ENCODE measurements at regions not wholly inside any gene's neighbourhood (a gene's known extent, or its start where the extent isn't known, plus 50 kb on each side); places are given as distances from the start of the nearest gene placed in this dataset.
A peak's percentile ranks its signal among the peaks of the same experiment; 100 is the strongest.
"Not testable (repeated sequence)": the region's sequence is repeated elsewhere in the genome, so short reads cannot be mapped to it uniquely, and the experiment has no call there.

DNA sequence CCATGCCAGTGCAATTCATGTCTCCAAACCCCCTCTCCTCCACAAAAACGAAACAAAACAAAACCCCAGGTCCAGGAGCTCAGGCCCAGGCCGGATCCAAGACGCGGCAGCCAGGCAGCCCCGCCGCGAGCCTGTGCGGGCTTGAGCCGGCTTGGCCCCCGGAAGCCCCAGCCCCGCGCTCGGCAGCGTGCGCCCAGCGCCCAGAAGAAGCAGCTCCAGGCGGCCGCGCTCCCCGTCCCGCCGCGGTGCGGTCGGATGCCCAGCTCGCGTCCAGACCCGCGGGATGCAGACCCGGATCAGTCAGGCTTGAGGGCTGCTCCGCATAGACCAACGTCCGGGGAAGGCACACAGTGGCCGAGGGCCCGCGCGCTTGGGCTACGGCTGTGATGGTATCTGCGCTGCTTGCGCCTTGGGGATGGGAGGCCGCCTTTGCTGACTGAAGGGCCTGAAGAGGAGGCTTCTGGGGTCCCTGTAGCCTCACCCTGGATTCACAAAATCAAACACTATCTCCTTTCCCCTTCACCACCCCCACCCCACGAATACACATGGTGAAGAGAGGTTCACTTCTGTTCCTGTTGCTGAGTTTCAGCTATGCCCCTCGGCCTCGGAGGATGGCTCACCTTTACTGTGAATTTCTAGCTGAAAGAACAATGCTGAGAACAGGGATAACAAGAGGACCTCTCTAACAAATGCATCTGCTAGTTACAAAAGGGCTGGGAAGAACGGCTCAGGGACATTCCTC is 79.9 kb upstream of the EN2 start:
- no peak for DNase-seq

DNA sequence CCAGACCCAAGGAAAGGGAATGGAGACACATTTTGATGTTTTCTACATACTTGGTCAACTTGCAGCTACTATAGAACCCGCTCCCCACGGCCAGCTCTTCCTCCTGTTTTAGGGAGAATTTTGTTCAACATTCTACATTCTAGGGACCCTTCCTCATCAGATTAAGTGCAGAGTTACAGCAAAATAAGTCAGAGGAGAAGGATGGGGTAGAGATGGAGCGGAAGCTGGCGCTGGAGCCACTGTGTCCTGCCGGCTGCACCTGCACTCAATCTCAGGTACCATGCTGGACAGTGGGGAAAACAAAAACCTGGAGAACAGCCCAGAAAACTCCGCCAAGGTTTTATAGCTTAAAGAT is 79.4 kb upstream of the EN2 start:
- DNase-seq: no peak

DNA sequence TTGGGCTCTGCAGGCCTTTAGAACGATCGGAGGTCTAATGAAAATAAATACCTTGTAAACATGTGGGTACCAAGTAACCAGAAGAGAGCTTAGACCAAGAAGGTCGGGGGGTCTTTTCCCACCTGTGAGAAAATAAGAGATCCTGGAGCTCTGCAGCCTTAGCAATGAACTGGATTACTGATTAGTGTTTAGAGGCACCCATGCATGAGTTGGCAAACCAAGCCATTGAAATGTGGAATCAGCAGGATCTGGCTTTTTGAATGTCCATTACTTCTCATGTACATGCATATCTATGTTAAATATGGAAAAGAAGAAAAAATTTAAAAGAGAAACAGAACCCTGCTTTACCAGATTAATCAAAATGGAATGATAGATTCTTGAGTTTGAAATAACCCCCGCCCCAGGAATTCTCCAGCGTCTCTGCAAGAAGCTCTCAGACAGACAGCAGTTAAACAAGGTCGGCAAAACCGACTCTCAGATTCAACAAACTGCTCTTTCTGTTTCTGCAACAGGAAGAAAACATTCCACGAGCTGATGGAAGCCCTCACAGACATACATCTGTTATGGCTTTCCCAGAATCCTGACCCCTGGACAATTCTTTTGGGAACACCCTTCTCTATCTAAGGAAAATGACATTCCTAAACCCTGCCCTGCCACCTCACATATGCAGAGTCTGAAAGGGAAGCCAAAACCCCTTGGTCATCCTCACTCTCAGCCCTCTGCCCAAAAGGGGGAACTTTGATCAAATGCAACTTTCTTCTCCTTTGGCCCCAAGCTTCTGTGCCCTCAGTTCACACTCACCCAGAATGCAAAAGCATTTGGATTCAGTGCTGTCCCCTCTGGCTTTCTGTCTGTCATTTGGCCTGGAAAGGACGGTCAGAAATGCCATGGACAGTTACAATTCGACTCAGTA is 78.7 kb upstream of the EN2 start:
- no peak for DNase-seq

DNA sequence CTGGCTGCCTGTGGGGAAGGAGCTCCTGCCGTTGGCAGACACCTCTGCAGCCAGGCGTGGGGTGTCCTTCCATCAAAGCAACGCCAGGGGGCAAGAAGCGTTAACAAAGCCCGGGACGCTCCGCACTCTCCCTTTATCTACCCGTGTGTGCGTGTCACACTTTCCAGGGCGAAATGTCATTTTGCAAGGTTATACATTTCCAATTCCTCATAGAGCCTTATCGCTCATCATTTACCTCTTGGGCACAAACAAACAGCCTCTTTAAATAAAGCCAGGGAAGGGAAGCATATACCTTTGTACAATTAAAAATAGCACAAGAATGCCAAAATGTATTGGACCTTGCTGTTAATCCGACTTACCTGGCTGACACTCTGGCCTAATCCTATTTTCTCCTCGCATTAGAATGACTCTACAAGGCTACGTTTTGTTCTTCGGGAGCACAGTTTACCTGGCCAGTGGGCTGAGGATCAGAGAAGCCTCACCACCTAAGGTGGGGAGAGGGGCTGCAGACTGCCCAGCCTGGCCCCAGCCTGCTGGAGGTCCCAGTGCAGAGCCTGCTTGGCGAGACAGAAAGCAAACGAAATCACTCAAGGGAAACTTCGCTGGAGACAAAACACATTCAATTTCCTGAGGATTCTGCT is 77.6 kb upstream of the EN2 start:
- peak; percentile 86 for DNase-seq

DNA sequence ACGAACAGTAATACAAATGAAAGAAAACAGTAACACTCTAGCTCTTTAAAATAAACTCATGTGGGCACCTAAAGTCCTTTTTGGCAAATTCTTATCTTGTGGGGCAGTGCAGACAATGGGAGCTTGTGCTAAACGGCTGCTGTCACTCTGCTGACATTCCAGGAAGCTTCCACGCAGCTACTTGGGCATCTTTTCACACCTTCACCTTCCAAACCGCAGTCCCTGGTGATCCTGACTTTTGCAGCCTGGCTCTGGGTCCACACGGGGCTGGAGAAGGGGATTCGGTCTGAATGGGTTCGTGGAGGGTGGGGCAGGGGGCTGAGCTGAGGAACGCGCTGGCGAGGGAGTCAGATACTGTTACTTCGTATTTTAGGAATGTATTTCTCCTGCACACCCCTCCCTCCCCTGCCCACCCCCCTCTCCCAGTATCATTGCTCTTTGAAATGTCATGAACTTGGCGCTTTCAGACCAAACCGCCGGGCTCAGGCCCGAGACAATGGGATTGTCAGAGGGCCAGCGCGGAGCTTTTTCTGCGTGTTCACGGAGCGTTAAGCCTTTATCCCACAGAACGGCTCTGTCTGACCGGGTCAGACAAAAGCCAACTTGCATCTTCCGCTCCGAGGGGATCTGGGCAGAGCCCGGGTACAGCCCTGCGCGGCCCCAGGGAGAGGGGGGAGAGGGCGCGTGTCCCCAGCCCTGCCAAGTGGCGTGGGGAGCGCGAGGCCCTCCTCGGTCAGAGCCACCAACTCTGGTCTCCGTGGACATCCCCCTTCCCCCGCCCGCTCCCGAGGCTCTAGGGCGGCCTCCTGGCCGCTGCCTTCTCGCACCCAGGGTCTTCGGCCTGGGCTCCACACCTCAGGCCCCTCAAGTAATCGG is 76.7 kb upstream of the EN2 start:
- no peak for DNase-seq

DNA sequence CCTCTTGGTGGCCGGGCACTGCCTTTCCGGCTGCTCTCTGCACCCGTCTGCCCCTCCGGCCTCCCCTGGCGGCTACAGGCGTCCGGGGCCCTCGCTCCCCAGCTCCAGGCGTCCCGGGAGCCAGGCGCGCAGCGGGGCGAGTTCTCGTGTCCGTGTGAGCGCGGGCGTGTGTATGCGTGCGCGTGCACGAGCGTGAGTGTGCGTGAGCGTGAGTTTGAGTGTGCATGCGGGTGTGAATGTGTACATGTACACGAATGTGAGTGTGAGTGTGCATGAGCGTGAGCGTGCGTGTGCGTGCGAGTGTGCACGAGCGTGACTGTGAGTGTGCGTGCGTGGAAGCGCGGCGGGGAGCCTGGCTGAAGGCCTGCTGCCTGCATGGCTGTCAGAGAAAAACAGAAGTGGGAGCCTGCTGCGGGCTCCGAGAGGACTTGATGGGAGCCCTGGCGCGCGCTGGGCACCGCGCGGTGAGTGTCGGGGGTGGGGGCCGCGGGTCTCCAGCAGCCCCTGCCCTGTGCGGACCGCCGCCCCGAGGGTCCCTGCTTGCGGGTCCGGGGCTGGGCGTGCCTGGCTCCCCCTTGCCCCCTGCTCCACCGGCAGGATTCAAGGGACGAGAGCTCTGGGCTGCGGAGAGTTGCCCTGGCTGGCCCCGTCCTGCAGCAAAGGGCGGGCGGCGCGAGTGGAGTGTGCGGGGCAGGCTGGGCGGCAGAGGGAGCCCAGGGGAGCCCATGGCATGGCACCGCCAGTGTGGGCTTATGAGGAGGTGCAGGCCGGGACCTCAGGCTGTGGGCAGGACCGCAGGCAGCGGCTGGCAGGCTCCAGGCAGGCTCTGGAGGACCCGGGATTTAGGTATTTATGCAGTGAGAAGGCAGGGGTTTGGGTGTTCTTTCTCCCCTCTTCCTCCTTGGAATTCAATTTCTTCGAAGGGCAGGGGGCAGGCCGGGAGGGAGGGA is 75.8 kb upstream of the EN2 start:
- no peak for DNase-seq

DNA sequence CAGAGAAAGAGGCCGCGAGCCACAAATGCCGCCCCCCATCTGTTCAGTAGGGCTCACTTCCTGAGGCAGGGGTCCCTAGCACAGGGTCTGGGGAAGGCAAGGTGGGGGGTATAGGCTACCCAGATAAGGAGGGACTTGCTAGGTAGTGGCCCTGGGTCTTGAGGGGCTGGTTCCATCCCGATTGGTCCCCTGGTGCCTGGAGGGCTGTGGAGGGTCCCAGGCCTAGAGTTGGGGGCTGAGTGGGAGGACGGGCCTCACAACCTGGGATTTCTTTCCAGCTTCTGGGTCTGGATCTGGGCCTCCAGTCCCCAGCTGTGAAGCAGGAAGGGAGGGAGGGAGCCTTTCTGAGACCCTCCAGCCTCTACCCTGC is 75.1 kb upstream of the EN2 start:
- no peak for DNase-seq

DNA sequence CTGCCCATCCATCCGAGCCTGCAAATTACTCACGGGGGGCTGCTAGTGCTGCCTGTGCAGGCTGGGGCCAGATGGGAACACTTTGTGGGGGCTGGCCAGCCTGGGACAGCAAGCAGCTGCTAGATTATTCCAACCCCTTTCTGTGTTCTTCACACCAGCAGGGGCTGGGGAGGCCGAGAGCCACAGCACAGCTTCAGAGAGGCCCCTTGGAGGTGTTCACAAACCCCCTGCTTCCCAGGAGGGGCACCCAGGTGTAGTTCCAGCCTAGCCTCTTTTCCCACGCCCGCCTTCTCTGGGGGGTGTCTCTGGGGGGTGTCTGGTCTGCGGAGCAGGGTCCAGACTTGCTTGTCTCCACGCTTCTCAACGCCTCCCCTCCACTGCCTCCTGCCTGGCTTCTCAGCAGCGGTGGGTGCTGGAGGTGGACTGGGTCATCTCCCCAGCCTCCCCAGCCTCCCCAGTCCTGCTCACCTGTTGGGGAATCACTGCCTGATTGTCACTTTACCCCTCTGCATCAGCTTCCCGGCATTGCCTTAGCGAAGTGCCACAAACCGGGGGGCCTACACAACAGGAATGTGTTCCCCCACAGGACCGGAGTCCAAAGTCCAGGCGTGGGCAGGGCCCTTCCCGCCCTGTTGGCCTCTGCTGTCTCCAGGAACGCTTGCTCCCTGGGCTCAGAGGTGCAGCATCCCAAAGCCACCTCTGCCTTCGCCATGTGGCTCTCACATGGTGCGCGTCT is 74.0 kb upstream of the EN2 start:
- DNase-seq: no peak

DNA sequence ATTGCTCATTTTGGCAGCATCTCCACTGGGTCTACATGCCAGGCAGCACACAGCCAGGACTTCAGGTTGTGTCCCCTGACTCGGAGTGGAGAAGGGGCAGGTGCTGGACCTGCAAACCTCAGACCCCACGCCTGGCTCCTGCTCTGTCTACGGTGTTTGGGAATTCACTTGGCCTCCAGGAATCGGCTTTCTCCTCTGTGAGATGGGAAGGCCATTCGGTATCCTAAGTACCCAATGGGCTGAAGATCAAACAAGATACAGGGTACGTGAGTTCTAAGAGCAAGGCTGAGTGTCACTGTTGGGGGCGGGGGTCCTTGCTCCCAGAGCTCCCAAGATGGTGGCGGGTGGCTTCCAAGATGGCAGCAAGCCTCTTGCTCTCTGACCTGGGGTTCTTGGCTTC is 73.2 kb upstream of the EN2 start:
- DNase-seq: no peak

DNA sequence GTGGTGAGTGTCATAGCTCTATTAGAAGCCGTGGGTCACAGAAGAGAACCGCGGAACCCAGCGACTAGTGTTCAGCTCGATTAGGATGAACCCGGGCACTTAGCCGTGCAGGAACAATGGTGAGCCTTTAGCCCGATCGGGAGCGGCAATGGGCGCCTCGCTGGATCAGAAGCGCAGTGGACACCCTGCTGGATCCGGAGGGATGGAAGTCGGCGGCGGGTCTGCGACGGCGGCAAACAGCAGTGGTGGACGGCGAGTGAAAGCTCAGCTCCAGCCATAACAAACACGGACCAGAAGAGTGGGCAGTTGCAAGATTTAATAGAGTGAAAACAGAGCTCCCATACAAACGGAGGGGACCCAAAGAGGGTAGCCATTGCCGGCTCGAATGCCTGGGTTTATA is 72.7 kb upstream of the EN2 start:
- DNase-seq: not testable (repeated sequence)

DNA sequence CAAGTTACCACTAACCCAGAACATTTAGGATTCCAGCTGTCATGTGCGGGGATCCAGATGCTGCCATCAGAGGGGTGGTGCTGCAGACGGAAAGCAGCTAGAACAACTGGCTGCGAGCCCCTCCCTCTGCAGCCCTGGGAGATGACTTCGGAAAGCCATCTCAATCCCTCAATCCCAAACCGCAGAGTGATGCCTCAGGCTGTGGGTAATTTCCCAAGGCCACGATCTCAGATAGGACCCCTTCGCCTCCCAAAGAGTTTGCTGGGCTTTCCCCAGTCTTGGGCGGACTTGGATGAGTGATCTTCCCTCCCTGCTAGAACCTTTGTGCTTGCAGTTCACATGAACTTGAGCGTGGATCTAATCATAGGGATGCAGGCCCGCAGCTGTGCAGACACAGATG is 71.3 kb upstream of the EN2 start:
- no peak for DNase-seq

DNA sequence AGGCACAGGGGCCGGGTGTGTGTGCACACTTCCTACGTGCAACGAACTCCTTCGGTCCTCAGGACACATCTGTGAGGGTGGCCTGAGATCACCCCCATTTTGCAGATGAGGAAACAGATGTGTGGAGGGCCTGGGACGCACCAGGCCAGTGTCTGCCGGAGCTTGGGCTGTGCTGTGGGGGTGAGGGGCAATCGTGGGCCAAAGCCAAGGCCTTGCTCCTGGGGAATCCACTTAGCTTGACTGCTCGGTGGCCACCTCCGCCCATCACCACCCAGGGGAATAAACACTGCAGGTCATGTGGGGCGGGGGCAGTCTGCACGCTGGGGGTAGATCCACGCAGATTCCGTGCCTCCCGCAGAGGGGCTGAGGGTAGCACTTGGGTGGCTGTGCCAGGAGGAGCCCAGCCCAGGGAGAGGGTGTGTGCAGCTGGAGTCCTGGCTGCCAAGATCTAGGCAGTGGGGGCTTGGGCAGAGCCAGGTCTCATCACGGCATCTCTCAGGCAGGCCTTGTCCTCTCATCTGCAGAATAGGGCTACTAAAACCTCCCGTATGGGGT is 70.8 kb upstream of the EN2 start:
- no peak for DNase-seq

DNA sequence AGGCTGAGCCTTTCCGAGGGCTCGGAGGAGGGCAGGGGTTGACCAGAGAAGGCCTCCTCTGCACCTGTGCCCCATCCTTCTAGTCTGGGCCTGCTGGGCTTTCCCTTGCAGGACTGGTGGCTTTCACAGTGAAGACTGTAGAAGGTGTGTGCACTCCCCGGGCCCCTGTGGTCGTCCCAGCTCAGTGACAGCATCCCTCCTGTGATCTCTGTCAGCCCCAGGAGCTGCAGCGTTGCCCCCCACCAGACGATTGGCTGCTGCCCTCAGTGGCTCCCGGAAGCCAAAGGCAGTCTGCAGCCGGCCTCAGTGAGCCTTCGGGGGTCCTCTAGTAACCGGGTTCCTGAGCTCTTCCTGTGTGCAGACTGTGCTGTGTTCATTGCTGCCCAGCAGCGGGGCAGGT is 69.4 kb upstream of the EN2 start:
- DNase-seq: no peak

DNA sequence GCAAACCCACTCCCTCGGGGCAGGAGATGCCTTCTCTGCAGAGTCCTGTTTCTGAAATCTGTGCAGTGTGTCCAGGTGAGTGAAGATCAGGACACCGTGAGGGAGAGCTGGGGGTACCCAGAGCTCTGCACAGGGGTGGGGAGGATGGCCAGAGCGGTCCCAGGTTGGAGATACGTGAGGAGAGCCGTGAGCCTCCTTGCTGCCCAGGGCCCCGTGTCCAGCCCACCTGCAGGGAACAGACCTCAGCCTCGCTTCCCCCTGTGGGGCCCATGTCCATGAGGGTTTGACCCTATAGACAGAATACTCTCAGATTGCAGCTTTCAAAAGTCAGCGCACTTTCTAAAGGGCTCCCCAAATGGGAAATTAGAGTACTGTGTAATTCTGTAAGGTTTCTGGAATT is 66.5 kb upstream of the EN2 start:
- DNase-seq: no peak

DNA sequence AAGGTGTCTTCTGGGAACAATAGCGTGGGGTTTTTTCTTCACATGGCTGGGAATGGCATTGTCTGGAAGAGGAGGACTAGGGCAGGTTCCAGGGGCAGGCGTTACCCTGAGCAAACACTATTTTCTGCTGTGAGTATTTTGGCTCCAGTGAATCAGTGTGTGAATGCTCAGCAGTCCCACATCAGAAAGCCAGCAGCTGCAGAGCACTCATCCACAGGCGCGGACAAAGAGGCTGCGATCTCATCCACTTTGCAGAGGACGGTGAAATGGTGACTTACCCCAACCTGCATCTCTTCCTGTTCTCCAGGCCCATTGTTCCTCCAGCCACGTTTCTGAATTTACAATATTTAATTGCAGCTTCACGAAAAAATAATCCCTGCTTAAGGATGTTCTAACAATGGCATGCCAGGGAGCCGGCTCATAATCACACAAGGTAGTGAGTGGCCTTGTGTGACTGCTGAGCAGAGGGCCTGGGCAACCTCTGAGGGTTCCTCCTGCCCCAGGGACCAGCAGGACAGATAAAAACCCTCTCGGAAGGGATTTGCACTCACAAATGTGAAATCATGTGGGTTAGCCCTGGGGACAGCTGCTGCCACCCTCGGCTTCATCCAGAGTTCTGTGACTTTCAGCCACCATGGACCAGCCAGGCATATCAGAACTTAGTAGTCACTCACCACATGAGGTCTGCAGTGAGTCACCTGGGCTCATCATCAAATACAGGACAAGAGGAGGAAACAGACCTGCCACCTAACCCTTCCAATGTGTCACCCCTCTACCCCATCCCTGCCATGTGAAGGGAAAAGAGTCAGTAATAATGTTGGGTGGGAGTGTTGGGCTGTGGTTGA is 65.0 kb upstream of the EN2 start:
- peak; percentile 35 for DNase-seq

DNA sequence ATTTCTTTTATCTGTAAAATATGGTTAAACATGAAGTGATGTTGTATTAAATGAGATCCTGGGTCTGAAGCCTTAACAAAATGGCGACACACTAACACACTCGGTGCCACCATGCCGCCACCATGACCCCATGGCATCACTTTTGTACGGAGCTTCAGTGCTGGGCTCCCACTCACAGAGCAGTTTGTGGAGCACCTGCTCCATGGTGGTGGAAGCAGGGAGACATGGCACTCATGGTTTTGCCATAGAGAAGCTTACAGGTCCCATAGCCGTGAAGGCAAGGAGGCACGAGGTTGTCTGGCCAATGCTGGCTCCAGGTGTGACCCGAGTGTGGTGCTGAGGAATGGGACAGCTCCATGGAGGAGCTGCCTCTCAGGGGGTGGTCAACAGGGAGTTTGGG is 63.5 kb upstream of the EN2 start:
- DNase-seq: no peak

DNA sequence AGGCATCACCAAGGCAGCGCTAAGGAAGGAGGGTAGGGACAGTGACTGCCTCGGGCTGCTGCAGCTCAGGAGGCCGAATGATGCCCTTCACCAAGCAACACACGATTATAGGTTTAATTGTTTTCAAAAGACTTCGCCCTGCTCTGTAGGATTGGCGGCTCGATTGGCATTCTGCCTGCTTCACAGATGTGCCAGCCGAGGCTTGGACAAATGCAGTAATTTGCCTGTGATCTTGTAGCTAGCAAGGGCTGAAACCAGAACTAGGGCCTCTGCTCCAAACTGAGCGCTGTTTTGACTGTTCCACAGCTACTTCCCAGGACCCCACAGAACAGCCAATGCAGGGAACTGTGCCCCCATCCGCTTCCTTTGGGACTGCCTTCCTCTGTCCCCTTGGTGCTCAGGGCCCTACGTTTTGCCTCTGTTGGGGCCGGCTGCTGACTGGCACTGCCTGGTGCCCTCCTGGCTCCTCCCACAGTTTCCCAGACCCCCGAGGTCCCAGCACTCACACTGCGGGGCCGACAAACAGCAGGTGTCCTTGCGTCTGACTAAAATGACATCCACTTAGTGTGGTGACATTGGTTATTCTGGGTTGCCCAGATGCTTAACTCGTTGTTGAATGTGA is 62.6 kb upstream of the EN2 start:
- DNase-seq: peak; percentile 32

DNA sequence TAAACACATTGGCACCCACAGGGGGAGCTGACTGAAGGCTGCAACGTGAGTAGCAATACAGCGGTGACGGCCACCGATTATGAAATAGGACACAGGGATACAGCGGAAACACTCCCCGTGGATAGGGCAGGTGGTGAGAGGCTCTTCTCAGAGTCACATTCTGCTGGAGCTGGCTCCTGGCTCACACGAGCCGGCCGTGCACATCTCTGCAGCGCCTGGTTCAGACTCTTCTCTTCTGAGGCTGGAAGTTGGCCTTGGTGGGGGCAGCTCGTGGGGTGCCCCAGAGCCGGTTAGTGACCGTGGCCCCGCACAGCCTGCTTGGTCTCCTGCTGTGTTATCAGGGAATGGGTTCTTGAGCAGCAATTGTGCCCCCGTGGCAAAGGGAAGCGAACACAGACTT is 61.3 kb upstream of the EN2 start:
- no peak for DNase-seq

All from NCI-H1092 (cell line).